Endothelial cell of umbilical vein (primary cell): ENCODE measurements at regions not wholly inside any gene's neighbourhood (a gene's known extent, or its start where the extent isn't known, plus 50 kb on each side); places are given as distances from the start of the nearest gene placed in this dataset.

ENCODE experiments used
- BruUV-seq: library from RNA; stranded (reverse); fragments of 400-500 nt; replicated peaks from 2 replicates; lab custom pipeline; 2021; lab: Mats Ljungman, UMichigan
- CTCF ChIA-PET: fragments of 300-600, 350-600 bp; sonication (Branson Sonifier 250); formaldehyde crosslinking; loops from one replicate; lab custom pipeline; 2021; ENCODE audit warnings: antibody characterized with exemption, inconsistent platforms; lab: Charles Lee
- POLR2A ChIA-PET: fragments of 300-600, 350-600 bp; sonication (Branson Sonifier 250); formaldehyde crosslinking; loops from one replicate; lab custom pipeline; 2021; ENCODE audit warnings: antibody characterized with exemption, inconsistent platforms; lab: Charles Lee
- DNase-seq: peaks from one replicate; pipeline ENCODE4 v3.0.0-alpha.2; 2011; ENCODE audit warnings: low read depth, low spot score
- FAIRE-seq: peaks from 2 replicates; lab custom pipeline; 2011; peaks lifted over from hg19 to GRCh38; lab: Jason Lieb, UNC
- H2AFZ ChIP-seq: 2 replicates; pipeline ENCODE4 v1.6.0; 2012; ENCODE audit warnings: low read depth, low read length, control low read depth, inconsistent platforms
- H3K27ac ChIP-seq: 2 replicates; pipeline ENCODE4 v1.5.1; 2011; ENCODE audit warnings: low read depth, mild to moderate bottlenecking, control low read depth, low read length, moderate library complexity; ENCODE audit not compliant: insufficient read depth
- H3K27me3 ChIP-seq, 2 experiments: 2 replicates each; pipeline versions ENCODE4 v1.6.0 to v1.6.1; 2011; ENCODE audit warnings: low read length in 2 of 2, mixed read lengths in 1 of 2; ENCODE audit not compliant: control insufficient read depth in 2 of 2, insufficient read depth in 2 of 2
- H3K36me3 ChIP-seq, 2 experiments: 2 replicates in 1 of 2; 3 replicates in 1 of 2; pipeline ENCODE4 v1.5.1; 2011; ENCODE audit warnings: low read length in 2 of 2, mild to moderate bottlenecking in 1 of 2, moderate library complexity in 1 of 2; ENCODE audit not compliant: control insufficient read depth in 2 of 2, insufficient read depth in 2 of 2; ENCODE audit errors: extremely low read depth in 1 of 2
- H3K4me1 ChIP-seq: 3 replicates; pipeline ENCODE4 v1.5.1; 2011; ENCODE audit warnings: mild to moderate bottlenecking, low read length; ENCODE audit not compliant: control insufficient read depth, insufficient read depth; ENCODE audit errors: extremely low read depth
- H3K4me2 ChIP-seq: 2 replicates; pipeline ENCODE4 v1.6.1; 2011; ENCODE audit warnings: low read length, control low read depth, mixed read lengths; ENCODE audit not compliant: insufficient read depth
- H3K4me3 ChIP-seq, 3 experiments: fragments of 200-600 bp in 1 of 3; sonication (generic), shearing (Covaris generic) in 1 of 3; replicated peaks in 1 of 3; 2 replicates each; pipeline ENCODE4 v1.5.1; 2011 to 2016; ENCODE audit warnings: control low read depth in 3 of 3, low read length in 3 of 3, mild to moderate bottlenecking in 2 of 3, inconsistent platforms in 1 of 3, low read depth in 1 of 3, moderate library complexity in 1 of 3; ENCODE audit not compliant: insufficient read depth in 1 of 3
- H3K79me2 ChIP-seq: 2 replicates; pipeline ENCODE4 v1.6.0; 2012; ENCODE audit warnings: low read length, inconsistent platforms; ENCODE audit not compliant: control insufficient read depth, insufficient read depth
- H3K9ac ChIP-seq: replicated peaks from 2 replicates; pipeline ENCODE3; 2011; ENCODE audit warnings: low read length, control low read depth; ENCODE audit not compliant: insufficient read depth; ENCODE audit errors: extremely low read depth
- H3K9me1 ChIP-seq: replicated peaks from 3 replicates; pipeline ENCODE4 v1.6.0; 2011; ENCODE audit warnings: mild to moderate bottlenecking, low read length; ENCODE audit not compliant: control insufficient read depth, insufficient read depth; ENCODE audit errors: extremely low read depth
- H3K9me3 ChIP-seq: replicated peaks from 2 replicates; pipeline ENCODE4 v1.5.1; 2012; ENCODE audit warnings: low read length, inconsistent platforms; ENCODE audit not compliant: control insufficient read depth, insufficient read depth
- H4K20me1 ChIP-seq: replicated peaks from 2 replicates; pipeline ENCODE3; 2011; ENCODE audit warnings: mild to moderate bottlenecking, low read length; ENCODE audit not compliant: control insufficient read depth, insufficient read depth; ENCODE audit errors: extremely low read depth
- CTCF ChIP-seq, 2 donors: IDR thresholded peaks; 1 replicate in 1 of 2; 2 replicates in 1 of 2; pipeline ENCODE4 v1.5.1; 2011; ENCODE audit warnings: low read length in 2 of 2, mild to moderate bottlenecking in 2 of 2, moderate library complexity in 2 of 2, control low read depth in 1 of 2, inconsistent platforms in 1 of 2, low read depth in 1 of 2; ENCODE audit not compliant: insufficient read depth in 1 of 2; ENCODE audit errors: extremely low read depth in 1 of 2
- EZH2 ChIP-seq: IDR thresholded peaks from 2 replicates; pipeline ENCODE4 v1.6.1; 2012; ENCODE audit warnings: borderline replicate concordance, low read depth, mild to moderate bottlenecking, moderate library complexity, low read length, inconsistent platforms; ENCODE audit not compliant: severe bottlenecking
- FOS ChIP-seq: IDR thresholded peaks from 2 replicates; pipeline ENCODE4 v1.6.1; 2011; ENCODE audit warnings: mild to moderate bottlenecking, low read length, moderate library complexity, borderline replicate concordance; ENCODE audit not compliant: insufficient read depth
- GATA2 ChIP-seq: IDR thresholded peaks from 2 replicates; pipeline ENCODE4 v1.7.0; 2011; ENCODE audit warnings: low read depth, mild to moderate bottlenecking, moderate library complexity, mixed read lengths, low read length; ENCODE audit not compliant: insufficient read length, insufficient read depth
- JUN ChIP-seq: IDR thresholded peaks from 2 replicates; pipeline ENCODE4 v1.6.1; 2011; ENCODE audit warnings: borderline replicate concordance, low read depth; ENCODE audit not compliant: insufficient read length, insufficient read depth
- MAX ChIP-seq: IDR thresholded peaks from 2 replicates; pipeline ENCODE4 v1.6.1; 2011; ENCODE audit not compliant: insufficient read depth, insufficient read length
- MYC ChIP-seq: IDR thresholded peaks from one replicate; pipeline ENCODE4 v1.6.1; 2011; ENCODE audit warnings: mild to moderate bottlenecking, low read depth, low read length
- POLR2A ChIP-seq: IDR thresholded peaks from 2 replicates; pipeline ENCODE4 v1.6.1; 2012; ENCODE audit warnings: low read depth, mild to moderate bottlenecking, control low read depth, low read length
- POLR2AphosphoS5 ChIP-seq: IDR thresholded peaks from 2 replicates; pipeline ENCODE4 v1.6.1; 2012; ENCODE audit warnings: low read depth, mild to moderate bottlenecking, control low read depth, low read length, moderate library complexity; ENCODE audit not compliant: insufficient read depth
- dilution Hi-C: fragments of 300-500 bp; cut with MboI; formaldehyde crosslinking; loops from one replicate; pipeline ENCODE4 v1.15.0; 2019; ENCODE audit warnings: low sequenced_read_pairs; ENCODE audit not compliant: extremely low pct_ligation_motif_present
- intact Hi-C: fragments of 100-400 bp; cut with micrococcal nuclease; formaldehyde crosslinking; loops from one replicate; pipeline ENCODE4 v1.10.0; 2022

DNA sequence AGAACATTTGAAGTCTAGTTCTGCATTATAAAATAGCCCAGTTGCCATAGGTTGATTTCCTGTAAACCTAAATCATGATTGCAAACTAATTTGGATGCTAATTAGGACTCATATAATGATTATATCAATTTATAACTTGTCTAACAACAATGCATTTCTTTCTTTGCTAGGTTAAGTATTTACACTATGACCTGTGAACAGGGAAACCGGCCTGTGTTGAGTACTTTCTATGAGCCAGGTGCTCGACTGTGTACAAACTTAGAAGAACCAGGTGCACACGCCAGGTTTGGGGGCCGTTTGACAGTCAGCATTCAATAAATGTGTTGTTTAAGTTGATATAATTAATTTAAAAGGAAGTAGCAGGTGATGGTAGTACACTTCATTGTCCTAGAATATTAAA is 203.1 kb downstream of the TM9SF2 start:
- no TSS peak for BruUV-seq
- no peaks in the 10 kb centered on the region for H3K36me3 ChIP-seq

More for the DNA sequence above, 203.1 kb downstream of the TM9SF2 start:
- no peaks in the 10 kb centered on the region for H3K27me3 ChIP-seq
- no peak overlapping the region for H3K4me2 ChIP-seq
- no peak overlapping the region for H3K9ac ChIP-seq
- no peaks in the 10 kb centered on the region for H3K9me1 ChIP-seq
- no peaks in the 10 kb centered on the region for H3K4me1 ChIP-seq
- dilution Hi-C loops, result no loop called here
- ChIA-PET POLR2A (no interaction called here), CTCF (no interaction called here)
- H3K4me3 ChIP-seq, result no peak overlapping the region
- intact Hi-C loops, result no loop called here
- H3K79me2 ChIP-seq, result no peaks in the 10 kb centered on the region
- no peak overlapping the region for H2AFZ ChIP-seq
- H3K27ac ChIP-seq, result no peak overlapping the region
- no peaks in the 10 kb centered on the region for H3K9me3 ChIP-seq
- H4K20me1 ChIP-seq, result no peaks in the 10 kb centered on the region
- FAIRE-seq (no peak), DNase-seq (no peak)
- TF ChIP-seq EZH2 (no peak), POLR2A (no peak), FOS (no peak), GATA2 (no peak), POLR2AphosphoS5 (no peak), MYC (no peak), MAX (no peak), CTCF (IDR thresholded peaks at IDR 0.05; ENCODE audit: extremely low read depth in 1 of 2, insufficient read depth in 1 of 2, low read depth in 1 of 2, low read length in 2 of 2) (no peak), JUN (no peak)
